ENCODE measurements at regions not wholly inside any gene's neighbourhood (a gene's known extent, or its start where the extent isn't known, plus 50 kb on each side); places are given as distances from the start of the nearest gene placed in this dataset.
"Not testable (repeated sequence)": the region's sequence is repeated elsewhere in the genome, so short reads cannot be mapped to it uniquely, and the experiment has no call there.

DNA sequence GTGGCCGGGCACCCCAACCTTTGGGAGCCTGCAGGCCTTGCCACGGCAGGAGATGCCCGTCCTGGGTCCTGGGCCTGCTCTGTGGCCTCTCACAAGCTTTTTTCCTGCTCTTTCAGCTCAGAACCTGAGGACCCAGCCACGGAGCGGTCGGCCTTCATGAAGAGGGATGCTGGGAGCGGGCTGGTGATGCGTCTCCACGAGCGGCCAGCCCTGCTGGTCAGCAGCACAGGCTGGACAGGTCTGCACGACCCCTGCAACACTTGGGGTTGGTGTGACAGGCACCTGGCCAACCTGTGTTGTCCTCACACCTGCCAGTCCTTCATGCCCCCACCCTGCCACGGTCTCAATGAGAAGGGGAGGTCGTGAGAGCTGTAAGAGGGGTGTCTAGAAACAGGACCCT is 170.0 kb downstream of the ADRA2C start:
- no peak for DNase-seq

DNA sequence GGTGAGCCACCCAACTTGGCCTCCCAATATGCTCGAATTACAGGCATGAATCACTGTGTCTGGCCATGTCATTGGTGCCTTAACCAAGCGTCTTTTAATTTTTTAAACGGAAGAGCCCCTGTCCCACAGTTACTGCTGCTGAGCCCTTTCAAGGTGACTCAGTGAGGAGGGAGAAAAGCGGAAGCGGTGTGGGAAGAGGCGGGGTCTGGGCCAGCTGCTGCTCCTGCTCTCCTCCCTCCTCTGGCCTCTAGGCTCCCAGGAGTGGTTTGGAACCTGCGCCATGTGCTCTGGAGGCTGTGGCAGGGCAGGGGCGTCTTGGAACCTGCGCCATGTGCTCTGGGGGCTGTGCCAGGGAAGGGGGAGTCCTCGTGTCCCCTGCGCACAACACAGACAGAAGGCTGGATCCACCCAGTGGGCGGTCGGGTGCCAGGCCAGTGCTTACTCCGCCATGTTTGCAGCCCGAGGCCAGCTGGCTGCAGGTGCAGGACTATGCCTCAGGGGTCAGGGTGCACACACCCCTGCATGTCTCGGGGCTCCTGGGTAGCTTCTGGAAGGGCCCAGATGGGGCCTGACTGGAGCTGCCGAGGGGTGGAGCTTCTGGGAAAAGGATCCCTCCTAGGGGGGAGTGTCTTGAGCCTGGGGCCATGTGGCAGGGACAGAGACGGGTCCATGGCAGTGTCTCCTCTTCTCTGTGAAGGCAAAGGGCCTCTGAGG is 171.8 kb downstream of the ADRA2C start:
- not testable (repeated sequence) for DNase-seq

DNA sequence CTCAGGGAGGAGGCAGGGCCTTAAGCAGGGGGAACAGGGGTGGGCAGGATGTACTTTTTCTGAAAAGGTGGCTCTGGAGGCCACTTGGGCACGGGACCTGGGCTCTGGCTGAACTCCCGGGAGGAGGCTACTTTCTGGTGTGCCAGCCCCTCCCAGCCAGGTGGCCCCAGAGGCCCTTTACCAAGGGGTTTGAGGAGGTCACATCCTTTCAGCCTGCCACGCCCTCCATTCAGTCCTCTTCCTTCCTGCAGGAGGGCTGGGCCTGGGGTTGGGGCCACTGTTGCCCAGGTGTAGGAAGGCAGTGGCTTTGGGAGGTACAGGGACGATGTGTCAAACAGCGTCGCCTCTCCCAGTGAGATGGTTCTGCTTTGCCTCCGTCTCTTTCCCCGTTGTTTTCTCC is 172.5 kb downstream of the ADRA2C start:
- not testable (repeated sequence) for DNase-seq

DNA sequence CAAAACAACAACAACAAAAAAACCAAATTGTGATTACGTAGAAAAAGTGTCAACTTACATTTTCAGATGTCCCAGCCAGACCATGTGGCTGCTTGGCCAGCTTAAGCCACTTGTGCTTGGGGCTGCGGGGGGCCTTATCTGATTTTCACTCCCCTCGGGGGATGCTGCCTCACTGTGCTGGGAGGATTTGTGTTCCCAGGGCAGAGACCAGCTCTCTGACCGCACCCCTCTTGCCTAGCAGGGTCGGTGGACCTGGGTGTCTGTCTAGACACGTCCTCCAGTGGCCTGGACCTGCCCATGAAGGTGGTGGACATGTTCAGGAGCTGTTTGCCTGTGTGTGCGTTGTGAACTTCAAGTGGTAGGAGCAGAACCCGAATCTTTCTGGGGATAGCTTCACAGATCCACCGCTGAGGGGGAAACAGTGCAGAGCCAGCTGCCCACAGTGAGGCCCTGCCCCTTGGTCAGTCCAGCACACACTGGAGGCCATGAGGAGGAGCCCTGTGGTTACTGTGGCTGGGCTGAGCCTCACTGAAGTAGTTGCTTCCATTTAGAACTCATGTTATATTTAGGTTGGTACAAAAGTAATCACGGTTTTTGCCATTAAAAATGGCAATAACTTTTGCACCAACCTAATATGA is 173.9 kb downstream of the ADRA2C start:
- DNase-seq, result not testable (repeated sequence)

DNA sequence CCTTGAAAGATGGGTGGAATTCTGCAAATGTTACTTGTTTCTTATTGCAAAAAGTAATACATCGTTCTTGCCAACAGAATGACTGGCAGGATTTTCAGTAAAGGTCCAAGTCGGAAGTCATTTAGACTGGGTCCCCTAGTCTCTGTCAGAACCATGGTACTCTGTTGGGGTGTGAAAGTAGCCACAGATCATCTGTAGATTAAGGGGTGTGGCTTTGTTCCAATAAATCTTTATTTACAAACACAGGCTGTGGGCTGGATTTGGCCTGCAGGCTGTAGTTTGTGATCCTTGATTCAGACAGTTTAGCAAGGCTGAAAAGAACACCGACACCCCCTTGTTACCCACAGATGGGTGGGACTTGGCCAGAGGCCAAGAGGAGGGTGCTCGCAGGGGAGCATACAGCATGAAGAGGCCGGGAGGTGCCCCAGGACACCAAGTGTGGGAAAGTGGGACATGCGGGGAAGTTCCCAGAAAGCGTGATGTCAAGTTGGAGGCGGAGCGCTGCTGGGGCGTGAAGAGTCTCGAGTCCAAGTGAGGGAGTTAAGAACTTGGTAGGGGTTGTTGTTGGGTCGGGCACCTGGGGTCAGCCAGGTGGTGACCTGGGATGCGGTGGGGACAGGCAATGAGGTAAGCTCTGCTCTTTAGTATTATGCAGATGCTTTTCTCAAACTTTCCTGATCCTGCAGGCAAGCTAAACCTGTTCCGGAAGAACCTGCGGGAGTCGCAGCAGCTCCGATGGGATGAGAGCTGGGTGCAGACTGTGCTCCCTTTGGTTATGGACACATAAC is 175.7 kb downstream of the ADRA2C start:
- not testable (repeated sequence) for DNase-seq

DNA sequence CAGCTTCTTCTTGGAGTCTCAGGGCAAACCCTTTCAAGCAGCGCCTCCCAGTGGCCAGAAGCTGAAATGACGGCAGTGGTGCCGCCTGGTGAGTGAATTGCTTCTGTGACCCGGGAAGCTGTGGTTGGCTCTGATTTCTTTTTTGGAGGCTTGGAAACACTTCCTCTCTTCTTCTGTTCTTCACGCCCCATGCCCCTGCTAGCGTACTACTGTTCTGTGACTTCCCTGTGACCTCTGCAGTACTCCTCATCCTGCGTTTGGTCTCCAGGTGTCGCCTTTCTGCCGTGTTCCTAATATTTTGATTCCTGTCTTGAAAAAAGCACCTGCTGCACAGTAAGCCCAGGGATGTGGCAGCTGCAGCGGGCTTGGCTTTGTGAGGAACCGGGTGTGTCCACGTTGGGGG is 176.4 kb downstream of the ADRA2C start:
- not testable (repeated sequence) for DNase-seq

DNA sequence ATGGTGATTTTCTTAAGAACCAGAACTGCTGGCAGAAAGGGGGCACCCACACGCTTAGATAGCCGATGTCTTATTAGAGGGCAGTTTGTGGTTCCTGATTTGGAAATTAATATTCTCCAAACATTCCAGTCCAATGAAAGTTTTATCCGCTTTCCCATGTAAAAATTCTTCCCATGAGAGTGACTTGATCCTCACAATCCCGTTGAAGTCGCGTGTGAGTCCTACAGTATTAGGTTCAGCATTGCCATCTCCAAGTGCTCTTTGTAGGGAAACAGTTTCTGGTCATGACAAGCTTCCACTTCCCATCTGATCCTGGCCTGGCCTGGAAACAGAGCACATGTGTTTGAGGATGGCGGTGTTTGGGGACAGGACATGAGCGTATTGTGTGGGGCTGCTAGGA is 176.9 kb downstream of the ADRA2C start:
- DNase-seq, result not testable (repeated sequence)

DNA sequence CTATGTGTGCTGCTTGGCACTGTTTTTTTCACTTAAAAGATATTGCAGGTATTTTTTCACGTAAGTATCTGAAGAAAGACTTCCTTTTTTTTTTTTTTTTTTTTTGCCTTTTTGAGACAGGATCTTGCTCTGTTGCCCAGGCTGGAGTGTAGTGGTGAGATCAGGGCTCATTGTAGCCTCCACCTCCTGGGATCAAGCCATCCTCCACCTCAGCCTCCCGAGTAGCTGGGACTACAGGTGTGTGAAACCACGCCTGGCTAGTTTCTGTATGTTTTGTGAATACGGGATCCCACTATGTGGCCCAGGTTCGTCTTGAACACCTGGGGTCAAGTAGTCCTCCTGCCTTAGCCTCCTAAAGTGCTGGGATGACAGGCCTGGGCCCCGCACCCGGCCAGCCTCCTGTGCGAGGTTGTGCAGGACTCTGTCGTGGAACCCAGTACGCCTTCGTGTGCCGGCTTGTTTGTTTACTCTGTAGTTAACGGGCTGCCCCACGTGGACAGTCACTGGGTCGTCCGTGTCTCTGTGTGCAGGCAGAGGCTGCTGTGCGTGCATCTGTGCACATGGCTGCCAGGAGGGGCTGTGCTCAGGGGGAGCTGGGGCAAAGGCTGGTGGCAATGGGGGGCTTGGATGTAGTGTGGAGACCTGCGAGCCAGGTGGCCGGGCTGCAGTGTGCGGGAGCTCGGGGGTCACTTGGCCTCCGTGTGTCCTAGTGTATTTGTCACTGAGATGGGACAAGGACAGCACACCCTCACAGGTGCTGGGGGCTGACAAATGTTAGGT is 179.5 kb downstream of the ADRA2C start:
- no peak for DNase-seq

DNA sequence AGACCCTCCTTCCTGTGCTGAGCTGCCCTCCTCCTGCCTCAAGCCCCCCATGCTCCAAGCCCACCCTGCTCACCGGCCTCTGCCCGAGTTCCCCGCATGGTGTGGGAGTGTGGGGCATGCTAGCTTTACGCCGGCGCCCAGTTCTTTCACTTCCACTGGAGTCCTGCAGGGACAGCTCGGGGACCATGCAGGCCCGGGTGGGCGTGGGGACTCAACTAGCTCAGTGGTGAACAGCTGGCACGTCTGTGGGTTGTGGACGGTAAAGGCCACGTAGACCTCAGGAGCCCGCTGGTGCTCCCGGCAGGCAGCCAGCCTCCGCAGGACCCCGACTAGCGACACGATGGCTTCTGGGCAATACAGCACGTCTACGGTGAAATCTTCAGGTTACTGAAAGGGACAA is 180.4 kb downstream of the ADRA2C start:
- not testable (repeated sequence) for DNase-seq

DNA sequence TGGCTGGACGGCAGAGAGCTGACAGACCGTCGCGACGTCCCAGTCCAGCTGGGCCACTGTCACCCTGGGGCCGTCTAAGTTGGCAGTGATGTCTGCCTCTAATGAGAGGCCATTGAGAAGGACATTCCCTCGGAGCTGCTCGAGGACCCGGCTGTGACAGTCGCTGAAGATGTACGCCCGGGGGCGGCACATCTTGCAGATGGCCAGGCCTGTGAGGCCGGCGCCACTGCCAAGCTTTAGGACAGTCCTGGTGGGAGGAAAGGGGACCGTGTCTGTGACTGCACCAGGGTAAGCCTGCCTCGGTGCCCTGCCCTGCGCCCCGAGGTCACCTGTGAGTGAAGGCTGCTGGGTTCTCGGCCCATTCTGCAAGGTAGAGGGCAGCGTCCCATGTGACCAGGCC is 181.6 kb downstream of the ADRA2C start:
- not testable (repeated sequence) for DNase-seq

DNA sequence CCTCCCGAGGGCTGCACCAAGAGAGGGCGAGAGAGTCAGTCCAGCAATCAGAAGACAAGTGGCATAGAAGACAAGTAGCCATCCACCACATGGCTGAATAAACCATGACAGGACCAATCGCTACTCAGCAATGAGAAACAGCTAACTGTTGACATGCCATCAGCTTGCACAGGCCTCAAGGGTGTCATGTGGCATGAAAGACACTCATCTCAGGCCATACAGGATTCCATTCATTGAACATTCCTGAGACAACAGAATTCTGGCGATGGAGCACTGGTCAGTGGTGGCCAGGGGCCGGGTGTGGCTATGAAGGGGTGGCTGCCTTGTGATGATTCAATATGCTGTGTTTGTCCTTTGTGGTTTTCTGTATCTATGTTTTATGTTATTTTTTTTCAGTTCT is 182.0 kb downstream of the ADRA2C start:
- DNase-seq, result not testable (repeated sequence)

DNA sequence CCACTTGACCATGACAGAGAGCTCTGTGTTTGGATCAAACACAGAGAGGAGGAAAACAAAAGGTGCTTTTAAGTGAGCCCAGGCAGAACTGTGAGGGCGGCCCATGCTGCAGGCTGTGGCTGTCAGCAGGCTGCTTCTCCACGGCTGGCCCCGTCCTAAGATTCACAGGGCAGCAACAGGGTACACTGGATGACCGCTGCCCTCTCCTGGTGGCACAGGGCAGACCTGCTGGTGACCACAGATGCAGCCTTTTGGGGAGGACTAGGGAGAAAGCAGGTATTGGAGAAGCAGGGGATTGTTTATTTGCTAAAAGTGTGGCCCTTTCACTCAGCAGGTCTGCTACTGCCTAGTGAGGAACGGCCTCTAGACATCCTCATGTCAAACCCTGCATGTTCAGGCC is 183.7 kb downstream of the ADRA2C start:
- DNase-seq, result not testable (repeated sequence)

DNA sequence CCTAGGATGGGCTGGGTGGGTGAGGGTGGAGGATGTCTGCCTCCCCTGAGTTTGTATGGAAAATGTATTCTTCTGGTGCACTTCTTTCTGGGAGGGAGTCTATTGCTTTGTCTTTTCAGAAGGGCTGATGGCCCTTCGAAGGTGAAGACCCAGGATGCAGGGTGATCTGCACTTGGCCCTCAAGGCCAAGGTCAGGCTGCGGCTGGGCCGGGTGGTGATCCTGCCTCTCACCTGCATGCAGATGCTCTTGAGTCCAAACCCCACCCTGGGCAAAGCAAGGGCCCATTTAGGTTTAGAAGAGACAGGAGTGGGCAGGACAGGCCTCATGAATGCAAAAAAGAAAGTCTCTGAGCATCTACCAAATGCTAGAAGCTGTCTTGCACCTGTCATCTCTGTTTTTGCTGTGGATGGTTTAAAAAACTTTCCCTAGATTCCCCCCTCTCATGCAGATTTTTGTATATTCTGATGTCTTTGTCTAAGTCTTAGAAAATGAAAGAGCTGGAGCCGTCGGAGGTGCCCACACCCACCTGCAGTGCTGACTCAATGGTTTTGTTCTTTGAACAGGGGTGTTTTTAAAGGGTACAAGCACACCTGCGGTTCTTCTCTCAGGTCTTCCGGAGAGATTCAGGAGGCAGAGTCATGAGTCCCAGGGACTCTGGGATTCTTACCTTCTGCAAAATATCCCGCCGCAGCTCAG is 186.4 kb downstream of the ADRA2C start:
- DNase-seq, result not testable (repeated sequence)

DNA sequence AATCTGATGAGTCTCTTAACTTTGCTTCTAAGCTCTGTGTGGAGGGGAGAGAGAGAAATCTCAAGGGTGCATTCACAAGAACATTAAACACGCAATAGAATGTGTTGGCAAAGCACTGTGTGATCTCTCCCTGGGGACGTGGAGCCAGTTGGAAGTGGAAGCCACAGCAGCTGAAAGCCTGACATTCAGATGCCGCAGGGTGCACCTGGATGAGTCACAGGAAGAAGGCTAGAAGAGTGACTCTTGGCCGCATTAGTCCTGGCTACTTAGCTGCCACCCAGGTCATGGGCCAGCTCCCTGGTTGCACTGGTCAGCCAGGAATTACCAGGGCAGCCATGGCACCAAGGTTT is 186.9 kb downstream of the ADRA2C start:
- not testable (repeated sequence) for DNase-seq

DNA sequence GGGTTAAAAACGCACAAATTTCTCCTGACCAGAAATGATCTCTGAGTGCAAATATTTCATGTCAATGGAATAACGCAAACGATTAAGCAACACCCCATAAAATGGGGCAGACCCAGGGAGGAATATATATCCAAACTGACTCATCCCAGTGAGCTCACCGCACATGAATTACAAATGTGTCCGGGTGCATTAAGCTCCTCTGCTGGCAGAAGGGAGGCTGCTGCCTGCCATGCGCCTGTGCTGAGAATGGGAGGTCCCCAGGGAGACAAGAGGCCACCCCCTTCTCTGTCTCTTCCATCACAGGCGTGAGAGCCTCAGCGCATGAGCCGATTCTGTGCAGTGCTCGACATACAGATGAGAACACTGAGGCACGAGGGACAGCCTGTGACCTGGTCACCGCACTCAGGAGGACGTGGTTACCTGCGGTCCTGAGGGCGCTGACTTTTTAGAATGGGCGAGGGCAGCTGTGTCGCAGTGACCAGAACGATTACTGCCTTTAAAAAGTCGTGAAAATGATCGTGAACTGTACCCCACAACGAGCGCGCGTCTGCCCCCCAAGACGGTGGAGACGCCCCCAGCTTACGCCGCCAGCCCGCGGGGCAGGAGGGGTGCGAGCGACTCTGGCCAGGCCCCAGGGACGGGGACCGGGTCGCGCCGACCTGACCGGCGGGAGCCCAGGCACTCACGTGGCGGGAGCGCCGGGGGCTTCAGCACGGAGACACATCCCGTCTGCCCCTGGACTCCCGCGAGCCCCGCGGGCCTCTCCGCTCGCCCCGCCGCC is 188.5 kb downstream of the ADRA2C start:
- DNase-seq, result not testable (repeated sequence)

DNA sequence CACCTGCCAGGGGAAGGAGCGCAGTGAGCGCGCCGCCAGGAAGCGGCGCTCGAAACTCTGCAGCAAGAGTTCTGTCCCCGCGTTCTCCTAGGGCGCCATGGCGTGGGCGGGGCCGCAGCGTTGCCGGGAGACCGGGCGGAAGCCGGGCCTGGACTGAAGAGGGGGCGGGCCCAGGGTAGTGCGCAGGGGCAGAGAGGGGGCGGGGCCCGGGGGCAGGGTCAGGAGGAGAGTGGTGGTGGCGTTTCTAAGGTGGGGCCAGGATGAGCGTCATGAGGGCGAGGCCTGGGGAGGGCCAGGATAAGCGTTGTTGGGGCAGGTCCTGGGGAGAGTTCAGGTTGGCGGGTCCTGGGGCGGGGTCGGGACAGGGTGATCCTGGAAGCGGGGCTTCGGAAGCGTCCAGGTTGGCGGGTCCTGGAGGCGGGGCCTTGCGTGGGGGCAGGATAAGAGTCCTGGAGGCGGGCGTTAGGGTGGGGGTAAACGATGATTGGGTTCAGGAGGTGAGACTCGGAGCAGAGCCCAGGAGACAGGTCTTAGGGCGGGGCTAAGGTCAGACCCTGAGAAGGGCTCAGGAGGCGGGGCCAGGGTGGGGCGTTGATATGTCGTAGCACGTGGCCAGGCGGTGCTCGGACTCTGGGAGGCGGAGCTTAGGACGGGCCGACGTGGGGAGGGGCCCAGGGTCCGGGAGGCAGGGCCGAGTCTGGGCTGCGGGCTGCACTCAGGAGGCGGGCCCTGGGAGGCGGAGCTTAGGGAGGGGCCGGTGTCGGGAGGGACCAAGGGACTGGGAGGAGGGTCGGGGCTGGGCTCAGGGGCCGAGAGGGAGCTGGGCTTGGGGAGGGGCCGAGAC is 189.4 kb downstream of the ADRA2C start:
- peak; percentile 94 for DNase-seq

DNA sequence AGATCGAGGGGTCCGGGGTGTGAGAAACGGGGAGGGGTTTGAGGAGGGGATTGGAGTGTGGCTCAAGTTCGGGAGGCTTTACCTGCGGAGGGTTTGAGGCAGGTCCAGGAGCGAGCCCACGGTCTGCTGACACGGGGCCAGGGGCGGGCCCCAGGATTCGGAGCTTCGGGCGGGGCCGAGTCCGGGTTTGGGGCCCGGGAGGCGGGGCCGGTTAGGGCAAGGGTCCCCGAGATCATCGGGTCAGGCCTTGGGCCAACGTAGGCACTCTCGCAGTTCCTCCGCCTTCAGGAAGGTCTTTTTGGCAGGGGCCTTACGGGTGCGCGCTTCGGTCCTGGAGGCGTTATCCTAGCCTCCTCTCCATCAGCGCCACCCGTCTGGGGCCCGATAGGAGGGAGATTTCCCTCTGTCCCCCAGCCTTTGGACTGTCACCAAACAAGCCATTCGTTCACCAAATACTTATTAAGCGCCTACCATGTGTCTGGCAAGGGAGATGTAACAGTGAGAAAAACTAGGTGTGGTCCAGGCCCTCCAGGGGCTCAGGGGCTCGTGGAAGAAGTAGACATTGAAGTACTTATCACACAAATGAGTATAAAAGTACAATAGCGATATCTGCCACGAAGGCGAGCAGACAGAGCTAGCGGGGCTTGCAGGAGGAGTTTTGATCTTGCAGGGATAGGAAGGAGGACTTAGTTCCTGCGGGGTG is 190.1 kb downstream of the ADRA2C start:
- DNase-seq, result not testable (repeated sequence)

DNA sequence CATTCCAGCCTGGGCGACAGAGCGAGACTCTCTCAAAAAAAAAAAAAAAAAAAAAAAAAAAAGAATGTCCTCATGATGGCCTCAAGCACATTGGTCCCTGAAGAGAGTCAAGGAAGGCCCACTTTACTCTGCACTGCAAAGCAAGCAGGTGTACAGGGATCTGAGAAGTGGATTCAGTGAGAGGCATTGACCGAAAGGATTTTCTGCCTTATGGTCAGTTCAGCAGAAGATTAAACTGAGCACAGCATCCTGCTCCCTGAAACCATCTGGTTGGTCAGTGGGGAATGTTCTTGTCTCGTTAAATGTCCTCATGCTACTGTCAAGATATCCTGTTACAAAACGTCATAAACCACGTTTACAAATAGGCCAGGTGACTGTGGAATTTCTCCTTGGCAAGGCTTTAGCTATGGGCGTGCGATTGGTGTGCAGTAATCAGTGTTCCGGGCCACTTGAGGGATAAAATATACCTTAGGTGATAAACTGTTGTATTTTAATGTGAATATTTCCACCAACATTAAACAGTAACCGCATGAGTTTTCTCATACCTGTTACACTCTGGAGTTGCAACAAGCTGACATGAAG is 195.0 kb downstream of the ADRA2C start:
- DNase-seq, result not testable (repeated sequence)

DNA sequence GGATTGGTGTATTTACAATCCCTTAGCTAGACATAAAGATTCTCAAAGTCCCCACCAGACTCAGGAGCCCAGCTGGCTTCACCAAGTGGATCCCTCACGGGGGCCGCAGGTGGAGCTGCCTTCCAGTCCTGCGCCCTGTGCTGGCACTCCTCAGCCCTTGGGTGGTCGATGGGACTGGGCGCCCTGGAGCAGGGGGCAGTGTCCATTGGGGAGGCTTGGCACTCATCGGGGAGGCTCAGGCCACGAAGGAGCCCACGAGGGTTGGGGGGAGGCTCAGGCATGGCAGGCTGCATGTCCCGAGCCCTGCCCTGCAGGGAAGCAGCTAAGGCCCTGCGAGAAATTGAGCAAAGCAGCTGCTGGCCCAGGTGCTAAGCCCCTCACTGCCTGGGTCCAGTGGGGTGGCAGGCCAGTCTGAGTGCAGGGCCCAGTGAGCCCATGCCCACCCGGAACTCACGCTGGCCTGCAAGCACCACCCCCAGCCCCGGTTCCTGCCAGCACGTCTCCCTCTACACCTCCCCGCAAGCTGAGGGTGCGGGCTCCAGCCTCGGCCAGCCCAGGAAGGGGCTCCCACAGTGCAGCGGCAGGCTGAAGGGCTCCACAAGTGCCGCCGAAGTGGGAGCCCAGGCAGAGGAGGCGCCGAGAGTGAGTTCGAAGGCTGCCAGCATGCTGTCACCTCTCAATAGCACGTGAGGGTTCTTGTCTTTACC is 198.5 kb downstream of the ADRA2C start:
- not testable (repeated sequence) for DNase-seq

Measured in NCI-H1048 (cell line).